ENCODE measurements at regions not wholly inside any gene's neighbourhood (a gene's known extent, or its start where the extent isn't known, plus 50 kb on each side); places are given as distances from the start of the nearest gene placed in this dataset.

DNA sequence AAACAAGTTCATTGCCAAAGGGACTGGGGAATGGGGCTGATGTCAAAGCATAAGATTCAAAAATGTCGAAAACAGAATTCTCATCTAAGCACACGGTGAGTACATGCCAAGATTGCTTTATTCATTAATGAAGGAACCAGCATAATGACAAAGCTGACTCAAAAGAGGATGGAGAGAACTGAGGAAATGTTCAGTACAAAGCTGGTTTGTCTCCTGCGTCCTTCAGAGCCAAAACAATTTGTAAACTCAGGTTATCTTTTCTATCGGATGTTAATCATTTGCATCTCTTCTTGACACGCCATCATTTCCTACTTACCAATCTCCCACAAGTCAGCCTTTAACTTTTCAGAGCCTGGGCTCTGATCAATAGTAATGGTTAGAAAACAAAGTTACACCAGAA lies 195.6 kb upstream of the PMEPA1 start:
- TF ChIP-seq, protein P1, sequence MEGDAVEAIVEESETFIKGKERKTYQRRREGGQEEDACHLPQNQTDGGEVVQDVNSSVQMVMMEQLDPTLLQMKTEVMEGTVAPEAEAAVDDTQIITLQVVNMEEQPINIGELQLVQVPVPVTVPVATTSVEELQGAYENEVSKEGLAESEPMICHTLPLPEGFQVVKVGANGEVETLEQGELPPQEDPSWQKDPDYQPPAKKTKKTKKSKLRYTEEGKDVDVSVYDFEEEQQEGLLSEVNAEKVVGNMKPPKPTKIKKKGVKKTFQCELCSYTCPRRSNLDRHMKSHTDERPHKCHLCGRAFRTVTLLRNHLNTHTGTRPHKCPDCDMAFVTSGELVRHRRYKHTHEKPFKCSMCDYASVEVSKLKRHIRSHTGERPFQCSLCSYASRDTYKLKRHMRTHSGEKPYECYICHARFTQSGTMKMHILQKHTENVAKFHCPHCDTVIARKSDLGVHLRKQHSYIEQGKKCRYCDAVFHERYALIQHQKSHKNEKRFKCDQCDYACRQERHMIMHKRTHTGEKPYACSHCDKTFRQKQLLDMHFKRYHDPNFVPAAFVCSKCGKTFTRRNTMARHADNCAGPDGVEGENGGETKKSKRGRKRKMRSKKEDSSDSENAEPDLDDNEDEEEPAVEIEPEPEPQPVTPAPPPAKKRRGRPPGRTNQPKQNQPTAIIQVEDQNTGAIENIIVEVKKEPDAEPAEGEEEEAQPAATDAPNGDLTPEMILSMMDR (IDR thresholded peaks at IDR 0.05; ENCODE audit: low read length), result no peak
- no peak for TF ChIP-seq EZH2 (IDR thresholded peaks at IDR 0.05; ENCODE audit: borderline replicate concordance, low read length)

All from OCI-LY1 (cell line).